Heart right ventricle (tissue), 16 donors: ENCODE measurements at regions not wholly inside any gene's neighbourhood (a gene's known extent, or its start where the extent isn't known, plus 50 kb on each side); places are given as distances from the start of the nearest gene placed in this dataset.

Experiments used
- ATAC-seq, 8 donors: fragments of 200-7000 bp; cut with Tn5 transposase; one replicate each; pipeline ENCODE4 v1.9.1; 2020; ENCODE audit warnings: mild to moderate bottlenecking in 8 of 8, moderate library complexity in 8 of 8, moderate number of reproducible peaks in 1 of 8
- DNase-seq, 2 donors: peaks; one replicate each; pipeline ENCODE4 v3.0.0-alpha.2; 2020
- H3K27ac ChIP-seq, 10 donors: fragments of 200-600 bp; sonication (generic) in 2 of 10; one replicate each; pipeline versions ENCODE4 v1.5.0 to v1.8.0; 2020 to 2022; ENCODE audit warnings: mild to moderate bottlenecking in 3 of 10
- H3K27me3 ChIP-seq, 7 donors: fragments of 200-600 bp; one replicate each; pipeline ENCODE4 v1.8.0; 2021 to 2022; ENCODE audit warnings: mild to moderate bottlenecking in 2 of 7
- H3K36me3 ChIP-seq, 9 donors: fragments of 200-600 bp; sonication (generic) in 1 of 9; one replicate each; pipeline versions ENCODE4 v1.5.0 to v1.8.0; 2020 to 2022; ENCODE audit warnings: mild to moderate bottlenecking in 2 of 9
- H3K4me1 ChIP-seq, 9 donors: fragments of 200-600 bp; sonication (generic) in 1 of 9; one replicate each; pipeline versions ENCODE4 v1.5.0 to v1.8.0; 2020 to 2022; ENCODE audit warnings: mild to moderate bottlenecking in 4 of 9
- H3K4me3 ChIP-seq, 10 donors: fragments of 200-600 bp; sonication (generic) in 2 of 10; one replicate each; pipeline versions ENCODE4 v1.5.0 to v1.8.0; 2020 to 2022; ENCODE audit warnings: mild to moderate bottlenecking in 7 of 10, moderate library complexity in 2 of 10
- H3K9me3 ChIP-seq, 11 donors: fragments of 200-600 bp in 10 of 11; sonication (generic) in 2 of 11; one replicate each; pipeline versions ENCODE4 v1.5.0 to v1.8.0; 2013 to 2022; ENCODE audit warnings: mild to moderate bottlenecking in 2 of 11, control low read depth in 1 of 11, moderate library complexity in 1 of 11
- CTCF ChIP-seq, 9 donors: fragments of 200-600 bp; sonication (generic) in 2 of 9; IDR thresholded peaks; one replicate each; pipeline versions ENCODE4 v1.5.0 to v1.8.0; 2021 to 2022; ENCODE audit warnings: antibody characterized with exemption in 9 of 9, mild to moderate bottlenecking in 5 of 9, moderate library complexity in 1 of 9
- WGBS, 2 donors: extraction: QIAGEN DNeasy Blood & Tissue Kit; methylation state at CpG; one replicate each; pipeline ENCODE4 v1.1.7; 2013; ENCODE audit warnings: inconsistent platforms in 1 of 2; 5-methylcytosine and 5-hydroxymethylcytosine counted together
- intact Hi-C, 10 donors: fragments of 100-400 bp; cut with DNase I; formaldehyde crosslinking; loops; one replicate each; pipeline versions ENCODE4 v1.11.1 to v1.14.2; 2022
- donor health status: Arrhythmogenic right ventricular cardiomyopathy.
- donor health status: ischemic (EF 13 %, LVEDD 7.1; RV severe dilation, severe dysfunction).
- donor health status: healthy with polysubstance abuse.
- donor health status: DM: no; HTN: yes; CAD: no.
- donor health status: DM: no; HTN: no; CAD: no.
- donor health status: ischemic (EF 25% LVEDD 6.9; RV normal size, moderate dysfunction).
- donor health status: ischemic (EF 25% LVEDD 5.7; RV mildly dilated, moderate dysfunction).
- donor health status: healthy.
- donor health status: DM: yes; HTN: yes; CAD: no.
- donor health status: Ischemic cardiomyopathy.
- donor health status: ischemic (EF 35%, LVEDD 5.7; RV mildly dilated, moderate dysfunction).
- donor health status: nonischemic (EF 11% LVEDD 7.7; RV severe dilation, severe dysfunction).
- donor health status: DM: yes; HTN: yes; CAD: no.
- donor health status: PGD.
- donor health status: ischemic (EF 29% LVEDD 5.4; RV normal size, mild dysfunction).
- donor health status: nonischemic (EF 23%, LVEDD 6.1; RV moderate dilation, normal function).

DNA sequence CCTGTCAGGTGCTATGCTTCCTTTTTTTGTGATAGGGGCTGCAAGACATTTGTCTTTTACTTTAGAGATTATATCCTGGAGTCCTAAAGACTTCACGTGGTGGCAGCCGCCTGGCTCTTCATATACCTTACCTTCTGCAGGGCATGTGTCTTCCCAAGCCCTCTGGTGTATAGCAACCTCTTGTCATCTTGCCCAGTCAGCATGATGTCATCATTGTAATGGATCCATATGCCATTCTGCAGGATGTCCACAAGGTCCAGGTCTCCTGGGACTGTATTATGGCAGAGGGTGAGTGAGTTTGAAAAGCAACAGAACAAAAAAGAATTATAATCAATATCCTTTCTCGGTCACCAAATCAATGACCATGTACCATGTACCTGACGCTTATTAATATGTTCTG lies 82.2 kb upstream of the SCOC start:
- DNase-seq (no peak), ATAC-seq (no peak)
- TF ChIP-seq CTCF (IDR thresholded peaks at IDR 0.05) = no peak
- H3K9me3 ChIP-seq = no peaks in the 10 kb centered on the region
- WGBS, 2 donors = 93 to 94% methylated on average over 4 of the region's 4 CpGs
- no peaks in the 10 kb centered on the region for H3K27me3 ChIP-seq
- H3K4me1 ChIP-seq = peaks cover 0 to 4% (median 0%) of the 10 kb centered on the region in 9 donors
- H3K4me3 ChIP-seq = no peak overlapping the region
- H3K27ac ChIP-seq = no peak overlapping the region
- intact Hi-C loops = no loop called here
- H3K36me3 ChIP-seq = no peaks in the 10 kb centered on the region

DNA sequence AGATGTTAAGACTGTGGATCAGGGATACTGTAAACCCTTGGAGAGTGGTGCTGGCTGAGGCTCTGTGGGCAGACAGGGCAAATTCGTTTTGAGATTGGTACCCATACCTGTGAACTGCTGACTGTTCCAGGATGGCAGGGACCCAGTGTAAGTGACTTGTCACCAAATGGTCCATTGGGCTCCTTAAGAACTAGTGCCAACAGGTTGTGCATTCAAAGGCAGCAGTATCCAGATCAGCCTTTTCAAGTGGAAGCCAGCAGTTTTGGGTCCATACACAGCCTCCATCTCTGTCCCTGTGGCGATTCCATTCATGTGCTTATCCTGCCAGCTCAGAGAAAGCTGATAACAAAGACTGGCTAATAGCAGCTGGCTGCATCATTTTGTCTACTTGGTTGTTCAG lies 84.0 kb upstream of the SCOC start:
- no peak for ATAC-seq
- no peak overlapping the region for H3K4me3 ChIP-seq
- no peaks in the 10 kb centered on the region for H3K36me3 ChIP-seq
- intact Hi-C loops = no loop called here
- no peak overlapping the region for H3K27ac ChIP-seq
- H3K27me3 ChIP-seq = peaks cover 0 to 4% (median 0%) of the 10 kb centered on the region in 7 donors
- no peaks in the 10 kb centered on the region for H3K9me3 ChIP-seq
- TF ChIP-seq CTCF (IDR thresholded peaks at IDR 0.05) = no peak
- 48 to 61% methylated on average over 2 of the region's 2 CpGs for WGBS, 2 donors
- no peak for DNase-seq
- no peaks in the 10 kb centered on the region for H3K4me1 ChIP-seq

DNA sequence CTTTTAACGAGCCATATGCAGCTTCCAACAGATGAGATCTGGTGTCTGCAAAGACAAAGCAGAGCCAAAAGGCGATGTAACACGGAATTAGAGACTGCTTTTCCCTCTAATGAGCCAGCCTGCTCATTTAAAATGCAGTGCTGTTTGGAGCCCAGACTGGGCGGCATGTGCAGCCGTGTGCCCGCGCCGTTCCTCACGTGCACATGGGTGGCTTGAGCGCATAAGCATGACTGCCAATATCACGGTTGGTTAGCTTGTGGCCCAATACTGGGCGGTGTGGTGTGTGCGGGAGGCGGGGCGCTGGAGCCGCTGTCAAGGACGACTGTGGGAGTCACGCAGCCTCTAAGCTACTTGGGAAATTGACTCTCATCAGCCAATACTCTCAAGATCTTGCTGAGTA lies 87.0 kb upstream of the SCOC start:
- no peak overlapping the region for H3K4me3 ChIP-seq
- WGBS, 2 donors = 87% methylated on average over 18 of the region's 18 CpGs
- ATAC-seq = peak in 1 of 8 donors; percentile 20
- H3K27me3 ChIP-seq = peaks cover 0 to 14% (median 0%) of the 10 kb centered on the region in 7 donors
- DNase-seq = no peak
- H3K27ac ChIP-seq = no peak overlapping the region
- TF ChIP-seq CTCF (IDR thresholded peaks at IDR 0.05) = no peak
- H3K36me3 ChIP-seq = no peaks in the 10 kb centered on the region
- H3K4me1 ChIP-seq = no peaks in the 10 kb centered on the region
- no peaks in the 10 kb centered on the region for H3K9me3 ChIP-seq
- intact Hi-C loops = no loop called here

GRCh38 chr4:140284456-140284855 lies 89.0 kb upstream of the SCOC start:
- ATAC-seq (no peak), DNase-seq (no peak)
- Histone ChIP-seq H3K9me3 (no peaks in the 10 kb centered on the region), H3K4me1 (no peaks in the 10 kb centered on the region), H3K27me3 (peaks cover 0 to 17% (median 0%) of the 10 kb centered on the region in 7 donors), H3K27ac (no peak overlapping the region), H3K4me3 (no peak overlapping the region), H3K36me3 (no peaks in the 10 kb centered on the region)
- no peak for TF ChIP-seq CTCF (IDR thresholded peaks at IDR 0.05)
- WGBS, 2 donors = 90 to 91% methylated on average over 2 of the region's 2 CpGs
- intact Hi-C loops = no loop called here
